ENCODE measurements at regions not wholly inside any gene's neighbourhood (a gene's known extent, or its start where the extent isn't known, plus 50 kb on each side); places are given as distances from the start of the nearest gene placed in this dataset.

- TF ChIP-seq CTCF (IDR thresholded peaks at IDR 0.05), result no peak
- TF ChIP-seq EP300 (IDR thresholded peaks at IDR 0.05), result no peak
- TF ChIP-seq POLR2AphosphoS5 (IDR thresholded peaks at IDR 0.05), result no peak
Observed at GRCh38 chr10:53269482-53269881, 496.9 kb upstream of the MBL2 start.
